SK-N-SH (cell line): ENCODE measurements at regions not wholly inside any gene's neighbourhood (a gene's known extent, or its start where the extent isn't known, plus 50 kb on each side); places are given as distances from the start of the nearest gene placed in this dataset.

Experiments used
- CHD2 ChIP-seq: fragments of 150-350 bp; IDR thresholded peaks from 2 replicates; pipeline ENCODE4 v1.6.1; 2018; ENCODE audit warnings: low read length; ENCODE audit not compliant: partially characterized antibody
- CTCF ChIP-seq: fragments of 200-600 bp; sonication (generic); IDR thresholded peaks from 2 replicates; pipeline ENCODE4 v1.6.1; 2017; ENCODE audit warnings: antibody characterized with exemption, mild to moderate bottlenecking, moderate library complexity
- ELF1 ChIP-seq: IDR thresholded peaks from 2 replicates; pipeline ENCODE4 v1.4.0; 2012
- EZH2phosphoT487 ChIP-seq: fragments of 200-600 bp; sonication (generic); IDR thresholded peaks from 2 replicates; pipeline ENCODE4 v1.6.1; 2017; ENCODE audit warnings: low read depth, mixed run types, mild to moderate bottlenecking, antibody characterized with exemption, moderate library complexity, borderline replicate concordance
- JUND ChIP-seq: IDR thresholded peaks from 2 replicates; pipeline ENCODE4 v1.4.0; 2012
- NRF1 ChIP-seq: IDR thresholded peaks from 2 replicates; pipeline ENCODE4 v1.6.1; 2012; ENCODE audit warnings: low read depth, mild to moderate bottlenecking, low read length
- PBX3 ChIP-seq: IDR thresholded peaks from 2 replicates; pipeline ENCODE4; 2012
- POLR2AphosphoS5 ChIP-seq: IDR thresholded peaks from 2 replicates; pipeline ENCODE4 v1.6.1; 2012; ENCODE audit warnings: low read depth, low read length
- RAD21 ChIP-seq: IDR thresholded peaks from 2 replicates; pipeline ENCODE4 v1.6.1; 2012; ENCODE audit warnings: mild to moderate bottlenecking, low read length
- TAF1 ChIP-seq: IDR thresholded peaks from 2 replicates; pipeline ENCODE4 v1.6.1; 2012; ENCODE audit warnings: low read depth, mild to moderate bottlenecking, low read length, moderate library complexity, borderline replicate concordance
- TF ChIP-seq, protein P1 (sequence below): fragments of 150-350 bp; IDR thresholded peaks from 2 replicates; pipeline ENCODE4 v1.6.1; 2017; ENCODE audit warnings: antibody characterized with exemption, low read length, low read depth, borderline replicate concordance
- TF ChIP-seq, protein P2 (sequence below): IDR thresholded peaks from 2 replicates; pipeline ENCODE4 v1.6.1; 2012; ENCODE audit warnings: mild to moderate bottlenecking, low read depth, low read length, moderate library complexity

DNA sequence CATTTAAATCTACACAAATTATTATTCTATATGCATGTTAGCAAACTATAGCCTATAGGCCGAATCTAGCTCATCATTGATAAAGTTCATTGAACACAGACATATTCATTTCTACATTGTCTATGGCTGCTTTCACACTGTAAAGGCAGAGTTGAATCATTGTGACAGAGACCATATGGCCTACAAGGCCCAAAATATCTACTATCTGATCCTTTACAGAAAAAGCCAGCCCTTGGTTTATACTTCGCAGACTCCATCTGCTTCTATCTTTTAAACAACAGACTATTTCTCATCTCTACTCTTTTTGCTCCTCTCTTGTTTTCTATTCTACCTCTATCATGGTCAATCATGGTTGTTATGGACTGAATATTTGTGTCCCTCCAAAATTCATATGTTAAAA is 190.7 kb downstream of the EXOC5 start:
- TF ChIP-seq CTCF (no peak), CHD2 (no peak), POLR2AphosphoS5 (no peak), RAD21 (no peak), JUND (no peak), NRF1 (no peak), TAF1 (no peak), PBX3 (no peak), ELF1 (no peak), EZH2phosphoT487 (no peak)
- TF ChIP-seq, protein P1, sequence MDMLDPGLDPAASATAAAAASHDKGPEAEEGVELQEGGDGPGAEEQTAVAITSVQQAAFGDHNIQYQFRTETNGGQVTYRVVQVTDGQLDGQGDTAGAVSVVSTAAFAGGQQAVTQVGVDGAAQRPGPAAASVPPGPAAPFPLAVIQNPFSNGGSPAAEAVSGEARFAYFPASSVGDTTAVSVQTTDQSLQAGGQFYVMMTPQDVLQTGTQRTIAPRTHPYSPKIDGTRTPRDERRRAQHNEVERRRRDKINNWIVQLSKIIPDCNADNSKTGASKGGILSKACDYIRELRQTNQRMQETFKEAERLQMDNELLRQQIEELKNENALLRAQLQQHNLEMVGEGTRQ: no peak
- TF ChIP-seq, protein P2, sequence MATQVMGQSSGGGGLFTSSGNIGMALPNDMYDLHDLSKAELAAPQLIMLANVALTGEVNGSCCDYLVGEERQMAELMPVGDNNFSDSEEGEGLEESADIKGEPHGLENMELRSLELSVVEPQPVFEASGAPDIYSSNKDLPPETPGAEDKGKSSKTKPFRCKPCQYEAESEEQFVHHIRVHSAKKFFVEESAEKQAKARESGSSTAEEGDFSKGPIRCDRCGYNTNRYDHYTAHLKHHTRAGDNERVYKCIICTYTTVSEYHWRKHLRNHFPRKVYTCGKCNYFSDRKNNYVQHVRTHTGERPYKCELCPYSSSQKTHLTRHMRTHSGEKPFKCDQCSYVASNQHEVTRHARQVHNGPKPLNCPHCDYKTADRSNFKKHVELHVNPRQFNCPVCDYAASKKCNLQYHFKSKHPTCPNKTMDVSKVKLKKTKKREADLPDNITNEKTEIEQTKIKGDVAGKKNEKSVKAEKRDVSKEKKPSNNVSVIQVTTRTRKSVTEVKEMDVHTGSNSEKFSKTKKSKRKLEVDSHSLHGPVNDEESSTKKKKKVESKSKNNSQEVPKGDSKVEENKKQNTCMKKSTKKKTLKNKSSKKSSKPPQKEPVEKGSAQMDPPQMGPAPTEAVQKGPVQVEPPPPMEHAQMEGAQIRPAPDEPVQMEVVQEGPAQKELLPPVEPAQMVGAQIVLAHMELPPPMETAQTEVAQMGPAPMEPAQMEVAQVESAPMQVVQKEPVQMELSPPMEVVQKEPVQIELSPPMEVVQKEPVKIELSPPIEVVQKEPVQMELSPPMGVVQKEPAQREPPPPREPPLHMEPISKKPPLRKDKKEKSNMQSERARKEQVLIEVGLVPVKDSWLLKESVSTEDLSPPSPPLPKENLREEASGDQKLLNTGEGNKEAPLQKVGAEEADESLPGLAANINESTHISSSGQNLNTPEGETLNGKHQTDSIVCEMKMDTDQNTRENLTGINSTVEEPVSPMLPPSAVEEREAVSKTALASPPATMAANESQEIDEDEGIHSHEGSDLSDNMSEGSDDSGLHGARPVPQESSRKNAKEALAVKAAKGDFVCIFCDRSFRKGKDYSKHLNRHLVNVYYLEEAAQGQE: no peak
